CD14-positive monocyte (primary cell): ENCODE measurements at regions not wholly inside any gene's neighbourhood (a gene's known extent, or its start where the extent isn't known, plus 50 kb on each side); places are given as distances from the start of the nearest gene placed in this dataset.

Experiments
- DNase-seq, 3 donors: peaks; one replicate each; pipeline ENCODE4 v3.0.0-alpha.2; 2011 to 2022
- H2AFZ ChIP-seq: 2 replicates; pipeline ENCODE4 v1.6.0; 2012; ENCODE audit warnings: mild to moderate bottlenecking, low read depth, low read length, inconsistent platforms; ENCODE audit not compliant: insufficient read depth, poor library complexity, severe bottlenecking
- H3K27ac ChIP-seq, 2 donors: 1 replicate in 1 of 2; 2 replicates in 1 of 2; pipeline ENCODE4 v1.5.1; 2012 to 2013; ENCODE audit warnings: low read length in 2 of 2, control low read depth in 1 of 2, inconsistent platforms in 1 of 2, low read depth in 1 of 2, mild to moderate bottlenecking in 1 of 2
- H3K27me3 ChIP-seq, 2 donors: one replicate each; pipeline versions ENCODE4 v1.6.0 to v1.6.1; 2011 to 2013; ENCODE audit warnings: low read length in 2 of 2; ENCODE audit not compliant: control insufficient read depth in 2 of 2, insufficient read depth in 2 of 2
- H3K36me3 ChIP-seq, 2 donors: replicated peaks in 1 of 2; 1 replicate in 1 of 2; 2 replicates in 1 of 2; pipeline versions ENCODE4 v1.5.1 to v1.6.1; 2012 to 2013; ENCODE audit warnings: low read length in 2 of 2, control low read depth in 1 of 2, inconsistent platforms in 1 of 2, mild to moderate bottlenecking in 1 of 2; ENCODE audit not compliant: insufficient read depth in 2 of 2, control insufficient read depth in 1 of 2
- H3K4me1 ChIP-seq, 2 donors: 1 replicate in 1 of 2; 2 replicates in 1 of 2; pipeline versions ENCODE4 v1.5.1 to v1.6.1; 2012 to 2013; ENCODE audit warnings: low read length in 2 of 2, control low read depth in 1 of 2, inconsistent platforms in 1 of 2, mild to moderate bottlenecking in 1 of 2, moderate library complexity in 1 of 2; ENCODE audit not compliant: insufficient read depth in 2 of 2, control insufficient read depth in 1 of 2
- H3K4me2 ChIP-seq: replicated peaks from 2 replicates; pipeline ENCODE3; 2012; ENCODE audit warnings: low read length, moderate library complexity, mild to moderate bottlenecking; ENCODE audit not compliant: poor library complexity, severe bottlenecking; ENCODE audit errors: extremely low read depth
- H3K4me3 ChIP-seq, 3 experiments: fragments of 200-600 bp in 1 of 3; sonication (generic) in 1 of 3; replicated peaks in 1 of 3; 1 replicate in 2 of 3; 2 replicates in 1 of 3; pipeline ENCODE4 v1.5.1; 2011 to 2013; ENCODE audit warnings: low read length in 3 of 3, mild to moderate bottlenecking in 3 of 3, control low read depth in 2 of 3, low read depth in 2 of 3, inconsistent platforms in 1 of 3, moderate library complexity in 1 of 3
- H3K79me2 ChIP-seq: 2 replicates; pipeline ENCODE4 v1.6.0; 2012; ENCODE audit warnings: mild to moderate bottlenecking, control low read depth, inconsistent platforms, low read length, moderate library complexity; ENCODE audit not compliant: insufficient read depth
- H3K9ac ChIP-seq: 2 replicates; pipeline ENCODE4 v1.6.0; 2017; ENCODE audit warnings: low read length, mild to moderate bottlenecking; ENCODE audit not compliant: insufficient read depth, poor library complexity, severe bottlenecking
- H3K9me3 ChIP-seq, 2 donors: replicated peaks in 1 of 2; 1 replicate in 1 of 2; 2 replicates in 1 of 2; pipeline versions ENCODE4 v1.5.1 to v1.6.1; 2012 to 2013; ENCODE audit warnings: low read length in 2 of 2, control low read depth in 1 of 2; ENCODE audit not compliant: control insufficient read depth in 1 of 2, insufficient read depth in 1 of 2
- H4K20me1 ChIP-seq: 2 replicates; pipeline ENCODE4 v1.6.0; 2012; ENCODE audit warnings: mild to moderate bottlenecking, low read length, control low read depth, moderate library complexity; ENCODE audit not compliant: insufficient read depth
- H3K27ac Mint-ChIP-seq, 7 donors: one replicate each; pipeline ENCODE4 v1.8.0; 2020; ENCODE audit warnings: mild to moderate bottlenecking in 7 of 7, mixed read lengths in 7 of 7, moderate library complexity in 6 of 7, inconsistent platforms in 2 of 7
- H3K27me3 Mint-ChIP-seq, 3 donors: one replicate each; pipeline ENCODE4 v1.8.0; 2021 to 2022; ENCODE audit warnings: low read depth in 3 of 3, mild to moderate bottlenecking in 3 of 3, mixed read lengths in 3 of 3, moderate library complexity in 3 of 3, inconsistent platforms in 1 of 3
- H3K36me3 Mint-ChIP-seq, 2 donors: one replicate each; pipeline ENCODE4 v1.8.0; 2020; ENCODE audit warnings: mixed read lengths in 2 of 2, inconsistent platforms in 1 of 2, mild to moderate bottlenecking in 1 of 2
- H3K4me1 Mint-ChIP-seq: one replicate; pipeline ENCODE4 v1.8.0; 2020; ENCODE audit warnings: mild to moderate bottlenecking, mixed read lengths
- H3K4me3 Mint-ChIP-seq, 2 donors: one replicate each; pipeline ENCODE4 v1.8.0; 2020; ENCODE audit warnings: mild to moderate bottlenecking in 2 of 2, mixed read lengths in 2 of 2, moderate library complexity in 1 of 2
- H3K9me3 Mint-ChIP-seq, 7 donors: one replicate each; pipeline ENCODE4 v1.8.0; 2020 to 2022; ENCODE audit warnings: mixed read lengths in 7 of 7, mild to moderate bottlenecking in 6 of 7, moderate library complexity in 6 of 7, inconsistent platforms in 2 of 7
- CTCF ChIP-seq: fragments of 200-600 bp; IDR thresholded peaks from one replicate; pipeline ENCODE4 v1.8.0; 2022; ENCODE audit warnings: antibody characterized with exemption, mild to moderate bottlenecking
- WGBS: methylation state at CpG from one replicate; pipeline ENCODE4 v1.1.5; 2013; ENCODE audit warnings: missing lambda C conversion rate; ENCODE audit not compliant: insufficient coverage; 5-methylcytosine and 5-hydroxymethylcytosine counted together
- intact Hi-C, 2 donors: fragments of 100-400 bp; cut with micrococcal nuclease; formaldehyde crosslinking; loops; one replicate each; pipeline versions ENCODE4 v1.15.0 to v1.15.1; 2023

- Mint-ChIP-seq H3K4me3 (no peak overlapping the region), H3K36me3 (no peaks in the 10 kb centered on the region), H3K27me3 (peaks cover 0 to 5% (median 1%) of the 10 kb centered on the region in 3 donors), H3K27ac (no peak overlapping the region), H3K9me3 (peaks cover 0 to 7% (median 1%) of the 10 kb centered on the region in 7 donors), H3K4me1 (no peaks in the 10 kb centered on the region)
- Histone ChIP-seq H3K9me3 (no peaks in the 10 kb centered on the region), H4K20me1 (no peaks in the 10 kb centered on the region), H3K9ac (no peak overlapping the region), H3K4me3 (no peak overlapping the region), H3K4me1 (no peaks in the 10 kb centered on the region), H3K79me2 (no peaks in the 10 kb centered on the region), H3K36me3 (no peaks in the 10 kb centered on the region), H3K27ac (no peak overlapping the region), H2AFZ (no peak overlapping the region), H3K4me2 (no peak overlapping the region), H3K27me3 (no peaks in the 10 kb centered on the region)
- 91% methylated on average over 1 of the region's 1 CpG for WGBS
- intact Hi-C loops: no loop called here
- TF ChIP-seq CTCF: no peak
- no peak for DNase-seq
Observed at GRCh38 chr10:10927608-10928007, 90.1 kb upstream of the CELF2 start.

GRCh38 chr10:10930979-10931743 is 86.5 kb upstream of the CELF2 start:
- Histone ChIP-seq H4K20me1 (no peaks in the 10 kb centered on the region), H3K9ac (no peak overlapping the region), H3K27me3 (no peaks in the 10 kb centered on the region), H2AFZ (no peak overlapping the region), H3K79me2 (no peaks in the 10 kb centered on the region), H3K9me3 (no peaks in the 10 kb centered on the region), H3K27ac (no peak overlapping the region), H3K4me3 (no peak overlapping the region), H3K4me2 (no peak overlapping the region), H3K4me1 (no peaks in the 10 kb centered on the region), H3K36me3 (no peaks in the 10 kb centered on the region)
- H3K36me3 Mint-ChIP-seq: no peaks in the 10 kb centered on the region
- TF ChIP-seq CTCF: no peak
- H3K4me3 Mint-ChIP-seq: no peak overlapping the region
- H3K27me3 Mint-ChIP-seq: peaks cover 3 to 6% (median 5%) of the 10 kb centered on the region in 3 donors
- H3K4me1 Mint-ChIP-seq: no peaks in the 10 kb centered on the region
- H3K9me3 Mint-ChIP-seq: peaks cover 0 to 6% (median 0%) of the 10 kb centered on the region in 7 donors
- WGBS: 83% methylated on average over 1 of the region's 8 CpGs
- DNase-seq: no peak
- intact Hi-C loops: no loop called here
- no peak overlapping the region for H3K27ac Mint-ChIP-seq
